ENCODE measurements at regions not wholly inside any gene's neighbourhood (a gene's known extent, or its start where the extent isn't known, plus 50 kb on each side); places are given as distances from the start of the nearest gene placed in this dataset.

GRCh38 chr18:44309185-44309584 is 371.5 kb upstream of the SETBP1 start:
- intact Hi-C loops (cut with DNase I) = no loop called here

GRCh38 chr18:44320619-44321460 is 359.8 kb upstream of the SETBP1 start:
- no peaks in the 10 kb centered on the region for H3K9me3 ChIP-seq
- H3K27me3 ChIP-seq = no peaks in the 10 kb centered on the region
- H3K36me3 ChIP-seq = no peaks in the 10 kb centered on the region
- H3K4me1 ChIP-seq = peaks cover 0 to 8% (median 3%) of the 10 kb centered on the region in 4 donors
- no peak for TF ChIP-seq EP300 (IDR thresholded peaks at IDR 0.05)
- no peak for TF ChIP-seq POLR2A (IDR thresholded peaks at IDR 0.05; ENCODE audit: low read depth)
- TF ChIP-seq POLR2AphosphoS5 (IDR thresholded peaks at IDR 0.05) = no peak
- TF ChIP-seq CTCF (IDR thresholded peaks at IDR 0.05) = no peak
- intact Hi-C loops (cut with DNase I) = no loop called here
- DNase-seq (ENCODE audit: extremely low spot score) = no peak
- no peak overlapping the region for H3K27ac ChIP-seq (replicated peaks in 1 of 4)
- H3K4me3 ChIP-seq = no peak overlapping the region
- 97% methylated on average over 13 of the region's 26 CpGs for WGBS

More at GRCh38 chr18:44309185-44309584, 371.5 kb upstream of the SETBP1 start:
- 79% methylated on average over 2 of the region's 2 CpGs for WGBS
- H3K4me1 ChIP-seq = no peaks in the 10 kb centered on the region
- H3K36me3 ChIP-seq = no peaks in the 10 kb centered on the region
- no peak overlapping the region for H3K27ac ChIP-seq (replicated peaks in 1 of 4)
- no peak for DNase-seq (ENCODE audit: extremely low spot score)
- TF ChIP-seq POLR2AphosphoS5 (IDR thresholded peaks at IDR 0.05) = no peak
- no peak for TF ChIP-seq POLR2A (IDR thresholded peaks at IDR 0.05; ENCODE audit: low read depth)
- no peak for TF ChIP-seq CTCF (IDR thresholded peaks at IDR 0.05)
- TF ChIP-seq EP300 (IDR thresholded peaks at IDR 0.05) = no peak
- peaks cover 0 to 4% (median 0%) of the 10 kb centered on the region in 4 donors for H3K9me3 ChIP-seq
- H3K4me3 ChIP-seq = no peak overlapping the region
- H3K27me3 ChIP-seq = no peaks in the 10 kb centered on the region

- WGBS = 86% methylated on average over 5 of the region's 7 CpGs
- intact Hi-C loops (cut with DNase I) = no loop called here
These were observed 358.7 kb upstream of the SETBP1 start for GRCh38 chr18:44321868-44322590.

GRCh38 chr18:44323125-44323524 is 357.6 kb upstream of the SETBP1 start:
- intact Hi-C loops (cut with DNase I) = no loop called here
- H3K27ac ChIP-seq (replicated peaks in 1 of 4) = no peak overlapping the region
- peaks cover 0 to 8% (median 3%) of the 10 kb centered on the region in 4 donors for H3K4me1 ChIP-seq
- TF ChIP-seq EP300 (IDR thresholded peaks at IDR 0.05) (no peak), CTCF (IDR thresholded peaks at IDR 0.05) (no peak), POLR2AphosphoS5 (IDR thresholded peaks at IDR 0.05) (no peak), POLR2A (IDR thresholded peaks at IDR 0.05; ENCODE audit: low read depth) (no peak)
- H3K9me3 ChIP-seq = no peaks in the 10 kb centered on the region
- H3K4me3 ChIP-seq = no peak overlapping the region
- no peak for DNase-seq (ENCODE audit: extremely low spot score)
- H3K36me3 ChIP-seq = no peaks in the 10 kb centered on the region
- H3K27me3 ChIP-seq = no peaks in the 10 kb centered on the region

More at GRCh38 chr18:44321868-44322590, 358.7 kb upstream of the SETBP1 start:
- Histone ChIP-seq H3K9me3 (no peaks in the 10 kb centered on the region), H3K27me3 (no peaks in the 10 kb centered on the region), H3K36me3 (no peaks in the 10 kb centered on the region), H3K4me1 (peaks cover 0 to 8% (median 3%) of the 10 kb centered on the region in 4 donors), H3K27ac (replicated peaks in 1 of 4) (no peak overlapping the region), H3K4me3 (no peak overlapping the region)
- no peak for TF ChIP-seq POLR2AphosphoS5 (IDR thresholded peaks at IDR 0.05)
- no peak for TF ChIP-seq POLR2A (IDR thresholded peaks at IDR 0.05; ENCODE audit: low read depth)
- no peak for TF ChIP-seq EP300 (IDR thresholded peaks at IDR 0.05)
- no peak for TF ChIP-seq CTCF (IDR thresholded peaks at IDR 0.05)
- DNase-seq (ENCODE audit: extremely low spot score) = no peak
